K562 (cell line): ENCODE measurements at regions not wholly inside any gene's neighbourhood (a gene's known extent, or its start where the extent isn't known, plus 50 kb on each side); places are given as distances from the start of the nearest gene placed in this dataset.

Experiments used
- ATAC-seq: fragments of 200-7000 bp; cut with Tn5 transposase; 3 replicates; pipeline ENCODE4 v1.9.1; 2020; ENCODE audit warnings: moderate library complexity
- BruUV-seq: library from RNA; stranded (reverse); fragments of 400-500 nt; replicated peaks from 2 replicates; lab custom pipeline; 2021; lab: Mats Ljungman, UMichigan
- CTCF ChIA-PET: fragments of 300-600 bp; formaldehyde crosslinking; extraction: SDS; loops from one replicate; lab custom pipeline; 2021; ENCODE audit warnings: low intra/inter-chr PET ratio; lab: Yijun Ruan, JAX
- POLR2A ChIA-PET: fragments of 300-600, 350-650 bp; sonication (Branson Sonifier 250); formaldehyde crosslinking; extraction: SDS; loops from one replicate; lab custom pipeline; 2021; ENCODE audit warnings: antibody characterized with exemption, inconsistent platforms; lab: Yijun Ruan, JAX
- DNase-seq, 4 experiments: peaks; one replicate each; pipeline versions ENCODE4 v3.0.0 to v3.0.0-alpha.2; 2011 to 2018; ENCODE audit warnings: low spot score in 3 of 4, mixed read lengths in 3 of 4; ENCODE audit errors: extremely low read depth in 1 of 4
- FAIRE-seq: peaks from 2 replicates; lab custom pipeline; 2011; peaks lifted over from hg19 to GRCh38; lab: Jason Lieb, UNC
- H2AFZ ChIP-seq: 2 replicates; pipeline ENCODE4 v1.6.0; 2011; ENCODE audit warnings: low read depth, low read length, control low read depth, inconsistent platforms
- H3K27ac ChIP-seq: fragments of 200-600 bp; 3 replicates; pipeline ENCODE4 v1.8.0; 2011; ENCODE audit warnings: low read depth, mild to moderate bottlenecking, control low read depth, inconsistent platforms, low read length, moderate library complexity, mixed read lengths; ENCODE audit errors: extremely low read depth
- H3K27me3 ChIP-seq, 2 experiments: fragments of 300-600 bp in 1 of 2; 2 replicates in 1 of 2; 3 replicates in 1 of 2; pipeline versions ENCODE4 v1.6.0 to v1.8.0; 2011; ENCODE audit warnings: inconsistent platforms in 2 of 2, low read length in 2 of 2, mild to moderate bottlenecking in 1 of 2, mixed read lengths in 1 of 2, moderate library complexity in 1 of 2; ENCODE audit not compliant: control insufficient read depth in 2 of 2, insufficient read depth in 2 of 2
- H3K36me3 ChIP-seq: fragments of 300-600 bp; 3 replicates; pipeline ENCODE4 v1.8.0; 2011; ENCODE audit warnings: mild to moderate bottlenecking, low read length, inconsistent platforms; ENCODE audit not compliant: control insufficient read depth, insufficient read depth
- H3K4me1 ChIP-seq, 2 experiments: fragments of 200-600 bp in 1 of 2; replicated peaks in 1 of 2; 2 replicates in 1 of 2; 3 replicates in 1 of 2; pipeline versions ENCODE4 v1.5.1 to v1.8.0; 2011; ENCODE audit warnings: inconsistent platforms in 2 of 2, low read length in 2 of 2, mild to moderate bottlenecking in 1 of 2, mixed read lengths in 1 of 2, moderate library complexity in 1 of 2; ENCODE audit not compliant: control insufficient read depth in 2 of 2, insufficient read depth in 2 of 2
- H3K4me2 ChIP-seq: 2 replicates; pipeline ENCODE4 v1.6.1; 2011; ENCODE audit warnings: low read length, control low read depth, inconsistent platforms, mixed read lengths; ENCODE audit not compliant: insufficient read depth
- H3K4me3 ChIP-seq: fragments of 200-600 bp; sonication (generic), shearing (Covaris generic); 2 replicates; pipeline ENCODE4 v1.5.1; 2016; ENCODE audit warnings: control low read depth, inconsistent platforms
- H3K79me2 ChIP-seq: fragments of 200-600 bp; 3 replicates; pipeline ENCODE4 v1.8.0; 2011; ENCODE audit warnings: low read length, inconsistent platforms; ENCODE audit not compliant: control insufficient read depth, insufficient read depth
- H3K9ac ChIP-seq, 2 experiments: 2 replicates each; pipeline versions ENCODE4 v1.6.0 to v1.6.1; 2011; ENCODE audit warnings: low read depth in 2 of 2, low read length in 2 of 2, control low read depth in 1 of 2, inconsistent platforms in 1 of 2, mild to moderate bottlenecking in 1 of 2, mixed read lengths in 1 of 2; ENCODE audit not compliant: insufficient read depth in 1 of 2
- H3K9me1 ChIP-seq: one replicate; pipeline ENCODE4 v1.6.0; 2011; ENCODE audit warnings: inconsistent platforms, mild to moderate bottlenecking, low read length, moderate library complexity; ENCODE audit not compliant: control insufficient read depth, insufficient read depth
- H3K9me3 ChIP-seq: replicated peaks from 2 replicates; pipeline ENCODE4 v1.5.1; 2011; ENCODE audit warnings: low read depth, low read length, inconsistent platforms; ENCODE audit not compliant: control insufficient read depth, insufficient read depth
- H4K20me1 ChIP-seq: replicated peaks from 2 replicates; pipeline ENCODE4 v1.6.1; 2011; ENCODE audit warnings: low read length, inconsistent platforms, mixed read lengths; ENCODE audit not compliant: control insufficient read depth, insufficient read depth
- FUS ChIP-seq: fragments of 200-400 bp; formaldehyde crosslinking; optimal IDR thresholded peaks from 2 replicates; pipeline ENCODE3; 2017; ENCODE audit warnings: low read depth, low read length
- NFE2 ChIP-seq: IDR thresholded peaks from 2 replicates; pipeline ENCODE4 v1.6.1; 2014; ENCODE audit warnings: antibody characterized with exemption, low read depth
- PCBP1 ChIP-seq: fragments of 200-400 bp; formaldehyde crosslinking; IDR thresholded peaks from 2 replicates; pipeline ENCODE4 v1.6.1; 2018; ENCODE audit warnings: mild to moderate bottlenecking, low read depth, low read length; ENCODE audit not compliant: poor library complexity, severe bottlenecking
- PHF21A ChIP-seq: fragments of 450-650 bp; IDR thresholded peaks from 2 replicates; pipeline ENCODE4 v1.6.1; 2017; ENCODE audit warnings: low read depth, borderline replicate concordance
- PHF8 ChIP-seq: fragments of 200-600 bp; sonication (generic); IDR thresholded peaks from 2 replicates; pipeline ENCODE4 v1.6.1; 2012; ENCODE audit warnings: mixed run types, mild to moderate bottlenecking, inconsistent platforms, low read length, moderate library complexity, borderline replicate concordance
- PPARD ChIP-seq: fragments of 250-450 bp; sonication (Bioruptor Pico); IDR thresholded peaks from 2 replicates; pipeline ENCODE4 v1.8.0; 2022; ENCODE audit warnings: inconsistent platforms, mild to moderate bottlenecking, moderate library complexity
- RBM25 ChIP-seq: fragments of 200-400 bp; formaldehyde crosslinking; IDR thresholded peaks from 2 replicates; pipeline ENCODE4 v1.6.1; 2018; ENCODE audit warnings: low read length, low read depth, moderate library complexity; ENCODE audit not compliant: severe bottlenecking
- SMAD1 ChIP-seq: fragments of 150-350 bp; IDR thresholded peaks from 2 replicates; pipeline ENCODE4 v1.6.1; 2014; ENCODE audit warnings: low read length, low read depth; ENCODE audit not compliant: partially characterized antibody
- WGBS: fragments of 100-300 bp; shearing (Covaris generic); methylation state at CpG from one replicate; pipeline ENCODE4 v1.1.6; 2016; ENCODE audit warnings: low coverage, mixed read lengths; ENCODE audit not compliant: insufficient coverage; ENCODE audit errors: missing lambda C conversion rate; 5-methylcytosine and 5-hydroxymethylcytosine counted together
- in situ Hi-C: fragments of 300-500 bp; cut with MboI; formaldehyde crosslinking; loops from 4 replicates; pipeline ENCODE4 v1.15.0; 2018; ENCODE audit warnings: inconsistent platforms, mixed read lengths
- intact Hi-C: fragments of 100-400 bp; cut with micrococcal nuclease; formaldehyde crosslinking; loops from 2 replicates; pipeline ENCODE4 v1.14.2; 2022
- TF ChIP-seq, protein P1 (sequence below): IDR thresholded peaks from 3 replicates; pipeline ENCODE4 v1.6.1; 2011; ENCODE audit warnings: borderline replicate concordance, mild to moderate bottlenecking; ENCODE audit not compliant: insufficient read length, insufficient read depth

DNA sequence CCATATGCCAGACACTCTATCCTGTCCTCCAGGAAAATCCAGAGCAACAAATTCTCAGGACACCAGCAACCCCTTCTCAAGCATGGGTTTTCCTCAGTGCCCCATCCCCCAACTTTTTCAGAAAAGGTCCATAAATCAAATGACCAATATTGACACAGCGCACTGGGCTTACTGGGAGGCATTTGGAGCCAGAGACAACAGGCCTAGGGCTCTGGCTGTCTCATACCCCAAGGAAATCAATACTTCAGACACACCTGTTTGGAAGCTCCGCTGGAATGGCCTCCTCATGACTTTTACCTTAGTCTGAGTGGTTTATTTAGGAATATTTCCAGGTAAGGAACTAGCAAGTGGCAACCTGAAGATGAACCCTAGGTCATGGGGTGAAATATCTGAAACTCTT lies 66.9 kb upstream of the TNR start:
- in situ Hi-C loops: no loop called here
- Histone ChIP-seq H3K36me3 (no peaks in the 10 kb centered on the region), H3K4me3 (no peak overlapping the region), H3K27me3 (no peaks in the 10 kb centered on the region), H3K4me1 (no peaks in the 10 kb centered on the region), H4K20me1 (no peaks in the 10 kb centered on the region), H3K9me3 (no peaks in the 10 kb centered on the region), H3K4me2 (no peak overlapping the region), H3K9ac (no peak overlapping the region), H3K79me2 (no peaks in the 10 kb centered on the region), H3K9me1 (no peaks in the 10 kb centered on the region), H2AFZ (no peak overlapping the region)
- FAIRE-seq: no peak
- no TSS peak for BruUV-seq
- 5% methylated on average over 2 of the region's 2 CpGs for WGBS
- DNase-seq: no peak
- ATAC-seq: no peak
- POLR2A ChIA-PET: no interaction called here
- TF ChIP-seq NFE2 (no peak), PHF8 (no peak), SMAD1 (no peak), PCBP1 (no peak), PPARD (CRISPR knock-in tag) (no peak), PHF21A (no peak), RBM25 (no peak), FUS (no peak)
- TF ChIP-seq, protein P1, sequence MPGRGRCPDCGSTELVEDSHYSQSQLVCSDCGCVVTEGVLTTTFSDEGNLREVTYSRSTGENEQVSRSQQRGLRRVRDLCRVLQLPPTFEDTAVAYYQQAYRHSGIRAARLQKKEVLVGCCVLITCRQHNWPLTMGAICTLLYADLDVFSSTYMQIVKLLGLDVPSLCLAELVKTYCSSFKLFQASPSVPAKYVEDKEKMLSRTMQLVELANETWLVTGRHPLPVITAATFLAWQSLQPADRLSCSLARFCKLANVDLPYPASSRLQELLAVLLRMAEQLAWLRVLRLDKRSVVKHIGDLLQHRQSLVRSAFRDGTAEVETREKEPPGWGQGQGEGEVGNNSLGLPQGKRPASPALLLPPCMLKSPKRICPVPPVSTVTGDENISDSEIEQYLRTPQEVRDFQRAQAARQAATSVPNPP: no peak
- TF ChIP-seq, all 486 proteins: peak for 0
- CTCF ChIA-PET: no interaction called here
- intact Hi-C loops: no loop called here
- no peak overlapping the region for H3K27ac ChIP-seq
